Erythroblast (primary cell): ENCODE measurements at regions not wholly inside any gene's neighbourhood (a gene's known extent, or its start where the extent isn't known, plus 50 kb on each side); places are given as distances from the start of the nearest gene placed in this dataset.

Experiments
- DNase-seq, 2 experiments: peaks; one replicate each; lab custom pipeline; 2025; lab: John Stamatoyannopoulos, UW
- GATA1 ChIP-seq: IDR thresholded peaks from 2 replicates; pipeline ENCODE4 v1.6.1; 2011; ENCODE audit warnings: low read depth, mild to moderate bottlenecking, control low read depth, low read length, moderate library complexity
- POLR2A ChIP-seq: IDR thresholded peaks from 2 replicates; pipeline ENCODE4 v1.6.1; 2011; ENCODE audit warnings: mild to moderate bottlenecking, low read length

DNA sequence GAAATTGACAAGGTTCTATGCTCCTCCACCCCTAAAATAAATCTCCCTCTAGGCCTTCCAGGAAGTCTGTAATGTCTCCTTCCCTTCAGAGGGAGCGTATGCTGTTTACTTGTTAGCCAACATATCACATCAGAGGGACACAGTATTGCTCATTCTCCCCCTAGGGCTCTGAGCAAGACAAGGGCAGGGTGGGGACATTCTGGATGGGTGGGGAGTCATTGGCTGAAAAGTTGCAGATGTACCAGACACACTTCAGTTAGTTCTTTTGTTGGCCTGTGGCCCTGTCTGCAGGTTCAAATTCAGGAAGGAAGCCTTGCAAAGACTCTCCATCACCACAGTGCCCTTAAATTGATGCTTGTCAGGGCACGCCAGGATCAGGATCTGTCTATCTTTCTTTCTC, 106.3 kb upstream of the TEX13D start:
- TF ChIP-seq GATA1 (no peak), POLR2A (no peak)
- DNase-seq: no peak

GRCh38 chrX:124228849-124229248, 103.6 kb upstream of the TEX13D start:
- DNase-seq: no peak
- no peak for TF ChIP-seq GATA1
- no peak for TF ChIP-seq POLR2A

- TF ChIP-seq POLR2A (no peak), GATA1 (no peak)
- no peak for DNase-seq
These were observed 103.1 kb upstream of the TEX13D start for GRCh38 chrX:124229374-124229773.

DNA sequence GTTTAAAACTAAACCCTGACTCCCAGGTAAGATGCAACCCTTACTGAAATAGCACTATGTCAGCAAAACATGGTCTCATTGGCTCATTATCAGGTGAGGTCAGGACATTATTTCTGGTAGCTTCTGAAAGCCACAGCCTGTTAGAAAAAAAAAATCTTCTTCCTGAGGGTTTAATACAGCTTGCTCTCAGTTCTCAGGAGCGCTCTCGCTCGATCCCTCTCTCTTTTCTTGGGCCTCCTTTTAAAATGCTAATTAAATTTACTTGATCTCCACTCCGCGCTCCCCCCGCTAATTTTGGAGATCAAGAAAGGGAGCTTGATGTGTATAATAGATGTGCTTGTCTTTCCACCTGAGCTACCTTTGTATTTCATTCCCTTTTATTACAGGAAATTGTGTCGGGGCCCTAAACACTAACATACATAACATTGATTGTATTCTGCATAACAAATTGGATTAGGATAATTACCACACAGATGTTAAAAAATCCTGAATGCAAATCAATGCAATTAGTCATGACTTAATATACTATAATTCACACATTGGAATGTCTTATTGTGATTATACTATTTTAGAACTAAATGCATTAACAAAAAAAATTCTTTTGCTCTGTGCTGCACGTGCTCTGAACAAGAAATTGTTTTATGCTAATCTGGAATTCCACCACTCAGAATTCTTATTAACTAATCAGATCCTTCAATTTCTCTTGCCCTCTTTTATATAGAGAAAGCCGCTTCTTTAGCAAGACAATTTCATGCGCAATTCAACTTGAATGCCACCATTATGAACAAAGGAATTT, 101.6 kb upstream of the TEX13D start:
- no peak for DNase-seq

GRCh38 chrX:124231451-124231759, 101.1 kb upstream of the TEX13D start:
- no peak for DNase-seq
- TF ChIP-seq POLR2A (no peak), GATA1 (no peak)

More for the DNA sequence above, 101.6 kb upstream of the TEX13D start:
- no peak for TF ChIP-seq GATA1
- no peak for TF ChIP-seq POLR2A

- DNase-seq: no peak
- TF ChIP-seq POLR2A (no peak), GATA1 (no peak)
These were observed 99.8 kb upstream of the TEX13D start for GRCh38 chrX:124232523-124233201.

GRCh38 chrX:124234348-124234747, 98.1 kb upstream of the TEX13D start:
- no peak for TF ChIP-seq GATA1
- no peak for TF ChIP-seq POLR2A
- no peak for DNase-seq

- TF ChIP-seq POLR2A (no peak), GATA1 (no peak)
- DNase-seq: no peak
These were observed 94.2 kb upstream of the TEX13D start for GRCh38 chrX:124238268-124238667.

GRCh38 chrX:124239324-124239723, 93.1 kb upstream of the TEX13D start:
- TF ChIP-seq GATA1: no peak
- TF ChIP-seq POLR2A: no peak
- DNase-seq: no peak

GRCh38 chrX:124239911-124240310, 92.5 kb upstream of the TEX13D start:
- TF ChIP-seq POLR2A (no peak), GATA1 (no peak)
- DNase-seq: no peak

- DNase-seq: no peak
- TF ChIP-seq GATA1 (no peak), POLR2A (no peak)
These were observed 92.0 kb upstream of the TEX13D start for GRCh38 chrX:124240422-124240821.

GRCh38 chrX:124242131-124242530, 90.3 kb upstream of the TEX13D start:
- no peak for DNase-seq
- no peak for TF ChIP-seq POLR2A
- no peak for TF ChIP-seq GATA1

DNA sequence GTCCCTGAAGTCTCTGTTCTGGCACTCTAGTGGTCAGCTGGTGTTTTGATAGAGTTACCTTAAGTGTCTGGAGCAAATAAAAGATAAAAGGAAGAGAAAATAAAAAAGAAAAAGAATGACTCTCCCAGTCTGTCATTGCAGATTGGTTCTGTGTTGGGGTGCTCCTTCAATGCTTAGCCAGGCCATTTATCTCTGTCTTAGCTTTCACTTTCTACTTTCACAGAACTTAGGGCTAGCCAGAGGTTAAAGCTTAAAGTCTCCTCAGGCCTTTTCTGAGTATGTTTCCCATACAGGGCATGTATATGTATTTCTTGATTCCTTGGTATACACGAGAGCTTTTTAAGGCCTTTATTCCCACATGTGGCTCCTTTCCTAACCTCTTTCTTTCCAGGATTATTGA, 83.1 kb upstream of the TEX13D start:
- DNase-seq: no peak
- TF ChIP-seq POLR2A: no peak
- no peak for TF ChIP-seq GATA1

GRCh38 chrX:124250835-124251437, 81.5 kb upstream of the TEX13D start:
- TF ChIP-seq POLR2A (no peak), GATA1 (no peak)
- no peak for DNase-seq

DNA sequence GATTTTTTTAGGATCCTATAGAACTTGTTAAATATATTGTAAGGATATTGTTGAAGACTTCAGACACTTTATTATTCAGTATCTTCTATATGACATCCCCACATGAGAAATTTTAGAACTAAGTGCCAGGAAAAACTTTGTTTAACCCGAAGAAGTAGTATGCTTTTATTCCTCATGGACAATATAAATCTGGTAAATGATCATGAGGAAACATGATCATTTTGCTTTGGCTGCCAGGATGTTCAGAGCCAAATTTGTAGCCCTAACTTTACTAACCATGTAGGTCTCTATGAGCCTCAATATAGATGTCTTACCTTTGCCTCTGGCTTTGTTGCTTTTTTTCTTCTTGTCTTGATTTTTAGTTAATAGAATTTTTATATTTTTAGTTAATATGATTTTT, 77.8 kb upstream of the TEX13D start:
- TF ChIP-seq GATA1: no peak
- TF ChIP-seq POLR2A: no peak
- DNase-seq: no peak
